Testis (tissue), 2 donors: ENCODE measurements at regions not wholly inside any gene's neighbourhood (a gene's known extent, or its start where the extent isn't known, plus 50 kb on each side); places are given as distances from the start of the nearest gene placed in this dataset.

Experiments
- DNase-seq: peaks from one replicate; pipeline ENCODE4 v3.0.0-alpha.2; 2019
- H3K27ac ChIP-seq, 2 donors: fragments of 200-600 bp; sonication (generic); one replicate each; pipeline ENCODE4 v1.5.1; 2019
- H3K27me3 ChIP-seq: fragments of 200-600 bp; sonication (generic); one replicate; pipeline ENCODE4 v1.5.1; 2019
- H3K36me3 ChIP-seq: fragments of 200-600 bp; sonication (generic); one replicate; pipeline ENCODE4 v1.5.1; 2017; ENCODE audit warnings: low read depth; ENCODE audit errors: missing control alignments
- H3K4me1 ChIP-seq: fragments of 200-600 bp; sonication (generic); one replicate; pipeline ENCODE4 v1.5.1; 2019
- H3K4me3 ChIP-seq, 2 donors: fragments of 200-600 bp; sonication (generic); one replicate each; pipeline ENCODE4 v1.5.1; 2017 to 2019
- H3K9me3 ChIP-seq: fragments of 200-600 bp; sonication (generic); one replicate; pipeline ENCODE4 v1.5.1; 2017
- CTCF ChIP-seq, 3 experiments: fragments of 450-650 bp in 2 of 3; fragments of 200-600 bp in 1 of 3; sonication (generic) in 1 of 3; IDR thresholded peaks; one replicate each; pipeline ENCODE4 v1.5.1; 2016 to 2019; ENCODE audit warnings: antibody characterized with exemption in 3 of 3, mild to moderate bottlenecking in 2 of 3, moderate library complexity in 1 of 3
- POLR2A ChIP-seq: fragments of 450-650 bp; IDR thresholded peaks from one replicate; pipeline ENCODE4 v1.6.1; 2017; ENCODE audit warnings: antibody characterized with exemption, mild to moderate bottlenecking, moderate library complexity
- WGBS, 2 donors: methylation state at CpG; one replicate each; pipeline ENCODE4 v1.1.5; 2018; 5-methylcytosine and 5-hydroxymethylcytosine counted together
- intact Hi-C: fragments of 100-400 bp; cut with DNase I; formaldehyde crosslinking; loops from one replicate; pipeline ENCODE4 v1.15.1; 2023; ENCODE audit warnings: low total_unique reads

GRCh38 chr7:155931396-155932085, 119.3 kb upstream of the SHH start:
- intact Hi-C loops = no loop called here
- WGBS, 2 donors = 42 to 57% methylated on average over 20 to 24 of the region's 24 CpGs
- Histone ChIP-seq H3K27me3 (no peaks in the 10 kb centered on the region), H3K9me3 (no peaks in the 10 kb centered on the region), H3K36me3 (no peaks in the 10 kb centered on the region), H3K4me1 (no peaks in the 10 kb centered on the region), H3K27ac (no peak overlapping the region), H3K4me3 (no peak overlapping the region)
- no peak for DNase-seq
- TF ChIP-seq POLR2A = no peak

GRCh38 chr7:155930527-155930926, 118.3 kb upstream of the SHH start:
- no peak for DNase-seq
- WGBS, 2 donors = 70 to 79% methylated on average over 1 of the region's 1 CpG
- no peaks in the 10 kb centered on the region for H3K27me3 ChIP-seq
- no peak overlapping the region for H3K4me3 ChIP-seq
- TF ChIP-seq CTCF (IDR thresholded peaks at IDR 0.05) = no peak
- TF ChIP-seq POLR2A = no peak
- H3K9me3 ChIP-seq = no peaks in the 10 kb centered on the region
- H3K36me3 ChIP-seq = no peaks in the 10 kb centered on the region
- H3K4me1 ChIP-seq = no peaks in the 10 kb centered on the region
- intact Hi-C loops = no loop called here
- H3K27ac ChIP-seq = no peak overlapping the region

GRCh38 chr7:155930061-155930460, 117.8 kb upstream of the SHH start:
- no peak overlapping the region for H3K4me3 ChIP-seq
- TF ChIP-seq POLR2A = no peak
- intact Hi-C loops = no loop called here

GRCh38 chr7:155928583-155928982, 116.3 kb upstream of the SHH start:
- Histone ChIP-seq H3K4me1 (no peaks in the 10 kb centered on the region), H3K27me3 (no peaks in the 10 kb centered on the region), H3K36me3 (no peaks in the 10 kb centered on the region), H3K4me3 (no peak overlapping the region), H3K27ac (no peak overlapping the region), H3K9me3 (no peaks in the 10 kb centered on the region)
- TF ChIP-seq CTCF (IDR thresholded peaks at IDR 0.05) = no peak
- no peak for TF ChIP-seq POLR2A
- whole genome bisulfite sequencing, 2 donors = 80 to 88% methylated on average over 12 of the region's 13 CpGs
- no peak for DNase-seq
- intact Hi-C loops = no loop called here

More at GRCh38 chr7:155930061-155930460, 117.8 kb upstream of the SHH start:
- WGBS, 2 donors = 61 to 66% methylated on average over 8 of the region's 8 CpGs
- Histone ChIP-seq H3K27me3 (no peaks in the 10 kb centered on the region), H3K4me1 (no peaks in the 10 kb centered on the region), H3K9me3 (no peaks in the 10 kb centered on the region), H3K27ac (no peak overlapping the region), H3K36me3 (no peaks in the 10 kb centered on the region)
- no peak for DNase-seq

- Histone ChIP-seq H3K36me3 (no peaks in the 10 kb centered on the region), H3K4me3 (no peak overlapping the region), H3K27me3 (no peaks in the 10 kb centered on the region), H3K4me1 (no peaks in the 10 kb centered on the region), H3K27ac (no peak overlapping the region), H3K9me3 (no peaks in the 10 kb centered on the region)
- 93 to 94% methylated on average over 3 of the region's 3 CpGs for WGBS, 2 donors
- intact Hi-C loops = no loop called here
- TF ChIP-seq CTCF (IDR thresholded peaks at IDR 0.05) (no peak), POLR2A (no peak)
- DNase-seq = no peak
These were observed 115.6 kb upstream of the SHH start for GRCh38 chr7:155927905-155928304.

- intact Hi-C loops = no loop called here
- H3K36me3 ChIP-seq = no peaks in the 10 kb centered on the region
- 86 to 91% methylated on average over 14 of the region's 14 CpGs for WGBS, 2 donors
- TF ChIP-seq CTCF (IDR thresholded peaks at IDR 0.05) (no peak), POLR2A (no peak)
- H3K4me1 ChIP-seq = no peaks in the 10 kb centered on the region
- H3K9me3 ChIP-seq = no peaks in the 10 kb centered on the region
- no peaks in the 10 kb centered on the region for H3K27me3 ChIP-seq
- no peak overlapping the region for H3K4me3 ChIP-seq
- no peak overlapping the region for H3K27ac ChIP-seq
- no peak for DNase-seq
These were observed 113.4 kb upstream of the SHH start for GRCh38 chr7:155925682-155926081.
